Glomerular visceral epithelial cell (primary cell): ENCODE measurements at regions not wholly inside any gene's neighbourhood (a gene's known extent, or its start where the extent isn't known, plus 50 kb on each side); places are given as distances from the start of the nearest gene placed in this dataset.

Experiments used
- DNase-seq: peaks from one replicate; pipeline ENCODE4 v3.0.0-alpha.2; 2016; ENCODE audit errors: extremely low spot score

DNA sequence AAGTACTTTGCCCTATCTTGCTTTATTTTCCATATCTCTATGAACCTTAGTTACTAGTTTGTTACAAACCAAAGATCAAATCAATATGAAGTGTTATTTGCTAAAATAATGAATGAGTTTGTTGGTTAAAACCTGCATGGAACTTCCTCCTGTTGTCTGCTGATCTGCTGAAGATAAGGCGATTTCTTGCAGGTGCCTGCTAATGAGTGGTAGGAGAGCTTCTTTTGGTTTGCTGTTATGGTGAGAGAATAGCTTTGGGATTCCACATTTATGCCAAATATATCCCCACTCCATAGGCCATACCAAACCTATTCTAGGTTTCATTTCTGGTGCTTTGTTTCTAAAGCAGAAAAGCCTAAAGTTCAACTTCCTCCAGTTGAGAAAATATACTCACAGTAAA lies 103.8 kb upstream of the PCDH10 start:
- no peak for DNase-seq

- DNase-seq: no peak
These were observed 102.9 kb upstream of the PCDH10 start for GRCh38 chr4:133046156-133046555.

- DNase-seq: no peak
These were observed 90.4 kb upstream of the PCDH10 start for GRCh38 chr4:133058701-133059100.

- DNase-seq: no peak
These were observed 90.0 kb upstream of the PCDH10 start for GRCh38 chr4:133059117-133059516.

DNA sequence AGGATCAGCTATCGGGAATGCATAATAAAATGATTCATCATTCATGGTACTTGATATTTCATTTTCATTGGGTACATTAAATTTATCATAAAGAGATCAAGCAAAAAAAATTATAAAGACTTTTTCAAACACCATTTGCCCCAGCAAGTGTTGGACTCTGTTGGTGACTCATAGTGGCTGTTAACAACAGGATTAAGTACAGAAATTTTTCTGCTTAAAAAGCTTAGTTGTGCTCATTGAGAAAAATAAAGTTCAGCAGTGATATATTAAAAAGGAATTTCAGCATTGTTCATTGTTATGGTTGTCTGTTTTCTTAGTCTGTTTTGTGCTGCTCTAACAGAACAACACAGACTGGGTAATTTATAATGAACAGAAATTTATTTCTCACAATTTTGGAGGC lies 86.2 kb upstream of the PCDH10 start:
- no peak for DNase-seq

DNA sequence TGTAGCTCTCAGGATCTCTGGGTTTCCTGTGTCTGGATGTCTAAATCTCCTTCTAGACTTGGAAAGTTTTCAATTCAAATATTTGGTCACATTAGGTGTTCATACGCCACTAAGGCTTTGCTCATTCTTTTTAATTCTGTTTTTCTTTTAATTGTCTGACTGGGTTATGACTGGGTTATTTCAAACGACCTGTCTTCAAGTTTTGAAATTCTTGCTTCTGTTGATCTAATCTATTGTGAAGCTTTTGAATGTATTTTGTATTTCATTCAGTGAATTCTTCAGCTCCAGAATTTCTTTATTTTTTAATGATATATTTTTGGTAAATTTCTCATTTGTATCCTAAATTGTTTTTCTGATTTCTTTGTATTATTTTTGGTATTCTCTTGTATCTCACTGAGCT lies 81.0 kb upstream of the PCDH10 start:
- DNase-seq: no peak

GRCh38 chr4:133081246-133081645 lies 67.8 kb upstream of the PCDH10 start:
- DNase-seq: no peak

DNA sequence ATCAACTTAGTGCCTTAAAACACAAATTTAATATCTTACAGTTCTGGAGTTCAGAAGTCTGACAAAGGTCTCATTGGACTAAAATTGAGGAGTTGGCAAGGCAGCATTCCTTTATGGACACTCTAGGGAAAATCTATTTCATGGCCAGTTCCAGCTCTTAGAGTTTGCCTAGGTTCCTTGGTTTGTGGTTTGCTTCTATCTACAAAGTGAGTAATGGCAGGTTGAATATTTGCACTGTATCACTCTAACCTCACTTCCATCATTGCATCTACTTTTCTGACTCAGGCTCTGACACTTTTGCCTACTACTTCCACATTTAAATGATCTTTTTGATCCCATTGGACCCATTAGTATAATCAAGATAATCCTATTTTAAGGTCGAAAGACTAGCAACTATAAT lies 64.7 kb upstream of the PCDH10 start:
- peak; percentile 2 for DNase-seq

GRCh38 chr4:133095591-133095990 lies 53.5 kb upstream of the PCDH10 start:
- DNase-seq: no peak

- no peak for DNase-seq
These were observed 52.1 kb upstream of the PCDH10 start for GRCh38 chr4:133096972-133097371.
